ENCODE measurements at regions not wholly inside any gene's neighbourhood (a gene's known extent, or its start where the extent isn't known, plus 50 kb on each side); places are given as distances from the start of the nearest gene placed in this dataset.

DNA sequence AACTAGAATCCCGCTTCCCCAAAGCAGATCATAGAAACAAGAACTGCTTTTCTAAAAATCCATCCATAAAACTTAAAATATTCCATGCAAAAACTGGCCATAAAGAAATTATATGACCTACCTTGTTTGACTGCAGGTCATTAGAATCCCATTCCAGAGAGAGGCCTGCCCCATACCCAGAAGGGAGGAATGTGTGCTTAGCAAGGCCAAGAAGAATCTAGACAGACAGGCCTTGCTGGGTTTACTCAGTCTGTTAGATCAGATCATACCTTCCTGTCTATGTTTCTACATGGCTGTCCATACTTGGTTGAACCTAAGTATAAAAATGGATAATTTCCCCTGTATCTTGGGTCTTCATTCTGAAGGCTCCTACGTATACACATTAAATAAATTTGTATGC lies 358.8 kb upstream of the TRPC7 start:
- Histone ChIP-seq H3F3A (replicated peaks; ENCODE audit: insufficient read depth) (no peaks in the 10 kb centered on the region), H4K20me1 (ENCODE audit: insufficient read depth) (no peaks in the 10 kb centered on the region), H3K27me3 (ENCODE audit: insufficient read depth) (no peaks in the 10 kb centered on the region), H3K79me2 (ENCODE audit: insufficient read depth) (no peaks in the 10 kb centered on the region), H2AFZ (ENCODE audit: low read depth) (no peak overlapping the region), H3K4me3 (ENCODE audit: low read depth in 2 of 2, low read length in 1 of 2) (no peak overlapping the region), H3K9me2 (no peaks in the 10 kb centered on the region), H3K36me3 (replicated peaks in 1 of 2; ENCODE audit: control insufficient read depth in 1 of 2, insufficient read depth in 2 of 2, low read length in 1 of 2) (no peaks in the 10 kb centered on the region), H3K9ac (no peak overlapping the region), H3K4me2 (no peak overlapping the region), H3K9me3 (no peaks in the 10 kb centered on the region), H3K27ac (ENCODE audit: low read depth in 2 of 2, low read length in 1 of 2) (no peak overlapping the region), H3K4me1 (ENCODE audit: control insufficient read depth in 1 of 2, insufficient read depth in 2 of 2, low read depth in 1 of 2, low read length in 1 of 2) (no peaks in the 10 kb centered on the region)
- TF ChIP-seq YY1 (IDR thresholded peaks at IDR 0.05; ENCODE audit: low read depth) (no peak), RFX5 (IDR thresholded peaks at IDR 0.05; ENCODE audit: low read length) (no peak)
- TF ChIP-seq, protein P1, sequence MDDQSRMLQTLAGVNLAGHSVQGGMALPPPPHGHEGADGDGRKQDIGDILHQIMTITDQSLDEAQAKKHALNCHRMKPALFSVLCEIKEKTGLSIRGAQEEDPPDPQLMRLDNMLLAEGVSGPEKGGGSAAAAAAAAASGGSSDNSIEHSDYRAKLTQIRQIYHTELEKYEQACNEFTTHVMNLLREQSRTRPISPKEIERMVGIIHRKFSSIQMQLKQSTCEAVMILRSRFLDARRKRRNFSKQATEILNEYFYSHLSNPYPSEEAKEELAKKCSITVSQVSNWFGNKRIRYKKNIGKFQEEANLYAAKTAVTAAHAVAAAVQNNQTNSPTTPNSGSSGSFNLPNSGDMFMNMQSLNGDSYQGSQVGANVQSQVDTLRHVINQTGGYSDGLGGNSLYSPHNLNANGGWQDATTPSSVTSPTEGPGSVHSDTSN (IDR thresholded peaks at IDR 0.05) = no peak
- WGBS (ENCODE audit: low lambda C conversion rate) = 19% methylated on average over 2 of the region's 2 CpGs
- CTCF ChIA-PET = interaction anchor here (0.8 kb wide), 1 partner anchor 8 kb away, joined by 3 read pairs; no protein-coding TSS in a partner anchor
- POLR2A ChIA-PET = no interaction called here
- no peak for DNase-seq

DNA sequence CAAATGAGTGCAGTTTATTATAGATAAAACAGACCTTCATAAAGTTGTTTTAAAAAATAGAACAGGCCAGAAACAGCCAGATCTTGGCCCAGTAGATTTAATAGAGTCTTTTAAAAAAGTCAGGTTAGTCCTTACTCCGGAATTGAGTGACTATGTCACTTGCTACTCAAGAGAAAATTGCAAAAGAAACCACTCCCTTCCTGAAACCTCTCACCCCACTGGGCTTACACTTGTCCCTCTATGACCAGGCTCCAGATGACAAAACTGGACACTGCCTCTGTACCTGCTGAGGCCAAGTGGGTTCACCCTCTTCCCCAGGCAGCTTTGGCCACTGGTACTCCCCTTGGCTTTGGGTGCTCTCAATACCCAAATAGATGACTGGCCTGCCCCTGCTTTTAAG lies 357.2 kb upstream of the TRPC7 start:
- no peak overlapping the region for H3K9ac ChIP-seq
- H3K4me3 ChIP-seq (ENCODE audit: low read depth in 2 of 2, low read length in 1 of 2) = no peak overlapping the region
- H3K27me3 ChIP-seq (ENCODE audit: insufficient read depth) = no peaks in the 10 kb centered on the region
- H3K4me1 ChIP-seq (ENCODE audit: control insufficient read depth in 1 of 2, insufficient read depth in 2 of 2, low read depth in 1 of 2, low read length in 1 of 2) = no peaks in the 10 kb centered on the region
- H4K20me1 ChIP-seq (ENCODE audit: insufficient read depth) = no peaks in the 10 kb centered on the region
- H3K9me2 ChIP-seq = no peaks in the 10 kb centered on the region
- no peak for TF ChIP-seq TAF1 (IDR thresholded peaks at IDR 0.05; ENCODE audit: borderline replicate concordance, low read depth, low read length)
- no peak for TF ChIP-seq RAD21 (IDR thresholded peaks at IDR 0.05; ENCODE audit: low read length)
- TF ChIP-seq ELF1 (IDR thresholded peaks at IDR 0.05) = no peak
- no peak for TF ChIP-seq MXI1 (IDR thresholded peaks at IDR 0.05; ENCODE audit: low read depth, low read length)
- TF ChIP-seq, protein P2, sequence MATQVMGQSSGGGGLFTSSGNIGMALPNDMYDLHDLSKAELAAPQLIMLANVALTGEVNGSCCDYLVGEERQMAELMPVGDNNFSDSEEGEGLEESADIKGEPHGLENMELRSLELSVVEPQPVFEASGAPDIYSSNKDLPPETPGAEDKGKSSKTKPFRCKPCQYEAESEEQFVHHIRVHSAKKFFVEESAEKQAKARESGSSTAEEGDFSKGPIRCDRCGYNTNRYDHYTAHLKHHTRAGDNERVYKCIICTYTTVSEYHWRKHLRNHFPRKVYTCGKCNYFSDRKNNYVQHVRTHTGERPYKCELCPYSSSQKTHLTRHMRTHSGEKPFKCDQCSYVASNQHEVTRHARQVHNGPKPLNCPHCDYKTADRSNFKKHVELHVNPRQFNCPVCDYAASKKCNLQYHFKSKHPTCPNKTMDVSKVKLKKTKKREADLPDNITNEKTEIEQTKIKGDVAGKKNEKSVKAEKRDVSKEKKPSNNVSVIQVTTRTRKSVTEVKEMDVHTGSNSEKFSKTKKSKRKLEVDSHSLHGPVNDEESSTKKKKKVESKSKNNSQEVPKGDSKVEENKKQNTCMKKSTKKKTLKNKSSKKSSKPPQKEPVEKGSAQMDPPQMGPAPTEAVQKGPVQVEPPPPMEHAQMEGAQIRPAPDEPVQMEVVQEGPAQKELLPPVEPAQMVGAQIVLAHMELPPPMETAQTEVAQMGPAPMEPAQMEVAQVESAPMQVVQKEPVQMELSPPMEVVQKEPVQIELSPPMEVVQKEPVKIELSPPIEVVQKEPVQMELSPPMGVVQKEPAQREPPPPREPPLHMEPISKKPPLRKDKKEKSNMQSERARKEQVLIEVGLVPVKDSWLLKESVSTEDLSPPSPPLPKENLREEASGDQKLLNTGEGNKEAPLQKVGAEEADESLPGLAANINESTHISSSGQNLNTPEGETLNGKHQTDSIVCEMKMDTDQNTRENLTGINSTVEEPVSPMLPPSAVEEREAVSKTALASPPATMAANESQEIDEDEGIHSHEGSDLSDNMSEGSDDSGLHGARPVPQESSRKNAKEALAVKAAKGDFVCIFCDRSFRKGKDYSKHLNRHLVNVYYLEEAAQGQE (IDR thresholded peaks at IDR 0.05; ENCODE audit: low read depth, low read length) = no peak
- TF ChIP-seq, protein P3, sequence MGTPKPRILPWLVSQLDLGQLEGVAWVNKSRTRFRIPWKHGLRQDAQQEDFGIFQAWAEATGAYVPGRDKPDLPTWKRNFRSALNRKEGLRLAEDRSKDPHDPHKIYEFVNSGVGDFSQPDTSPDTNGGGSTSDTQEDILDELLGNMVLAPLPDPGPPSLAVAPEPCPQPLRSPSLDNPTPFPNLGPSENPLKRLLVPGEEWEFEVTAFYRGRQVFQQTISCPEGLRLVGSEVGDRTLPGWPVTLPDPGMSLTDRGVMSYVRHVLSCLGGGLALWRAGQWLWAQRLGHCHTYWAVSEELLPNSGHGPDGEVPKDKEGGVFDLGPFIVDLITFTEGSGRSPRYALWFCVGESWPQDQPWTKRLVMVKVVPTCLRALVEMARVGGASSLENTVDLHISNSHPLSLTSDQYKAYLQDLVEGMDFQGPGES (IDR thresholded peaks at IDR 0.05; ENCODE audit: low read depth, low read length) = no peak
- no peak for TF ChIP-seq CHD2 (IDR thresholded peaks at IDR 0.05; ENCODE audit: low read length, partially characterized antibody)
- no peak for TF ChIP-seq GATA2 (CRISPR knock-in tag; IDR thresholded peaks at IDR 0.05)
- TF ChIP-seq GABPA (IDR thresholded peaks at IDR 0.05; ENCODE audit: low read depth) = no peak
- TF ChIP-seq, protein P4, sequence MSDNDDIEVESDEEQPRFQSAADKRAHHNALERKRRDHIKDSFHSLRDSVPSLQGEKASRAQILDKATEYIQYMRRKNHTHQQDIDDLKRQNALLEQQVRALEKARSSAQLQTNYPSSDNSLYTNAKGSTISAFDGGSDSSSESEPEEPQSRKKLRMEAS (IDR thresholded peaks at IDR 0.05; ENCODE audit: low read depth) = no peak
- TF ChIP-seq, protein P5, sequence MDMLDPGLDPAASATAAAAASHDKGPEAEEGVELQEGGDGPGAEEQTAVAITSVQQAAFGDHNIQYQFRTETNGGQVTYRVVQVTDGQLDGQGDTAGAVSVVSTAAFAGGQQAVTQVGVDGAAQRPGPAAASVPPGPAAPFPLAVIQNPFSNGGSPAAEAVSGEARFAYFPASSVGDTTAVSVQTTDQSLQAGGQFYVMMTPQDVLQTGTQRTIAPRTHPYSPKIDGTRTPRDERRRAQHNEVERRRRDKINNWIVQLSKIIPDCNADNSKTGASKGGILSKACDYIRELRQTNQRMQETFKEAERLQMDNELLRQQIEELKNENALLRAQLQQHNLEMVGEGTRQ (IDR thresholded peaks at IDR 0.05; ENCODE audit: borderline replicate concordance, low read depth, low read length) = no peak
- TF ChIP-seq YY1 (IDR thresholded peaks at IDR 0.05; ENCODE audit: low read depth) = no peak
- TF ChIP-seq TEAD4 (IDR thresholded peaks at IDR 0.05; ENCODE audit: borderline replicate concordance, insufficient read depth) = no peak
- TF ChIP-seq RCOR1 (IDR thresholded peaks at IDR 0.05; ENCODE audit: low read length) = no peak
- no peak for TF ChIP-seq TCF12 (IDR thresholded peaks at IDR 0.05)
- CTCF ChIA-PET = no interaction called here
- no peak overlapping the region for H3K27ac ChIP-seq (ENCODE audit: low read depth in 2 of 2, low read length in 1 of 2)
- no peaks in the 10 kb centered on the region for H3F3A ChIP-seq (replicated peaks; ENCODE audit: insufficient read depth)
- H2AFZ ChIP-seq (ENCODE audit: low read depth) = no peak overlapping the region
- POLR2A ChIA-PET = no interaction called here
- H3K36me3 ChIP-seq (replicated peaks in 1 of 2; ENCODE audit: control insufficient read depth in 1 of 2, insufficient read depth in 2 of 2, low read length in 1 of 2) = no peaks in the 10 kb centered on the region
- no peaks in the 10 kb centered on the region for H3K79me2 ChIP-seq (ENCODE audit: insufficient read depth)
- DNase-seq = no peak
- H3K4me2 ChIP-seq = no peak overlapping the region
- WGBS (ENCODE audit: low lambda C conversion rate) = 38% methylated on average over 1 of the region's 1 CpG
- no peaks in the 10 kb centered on the region for H3K9me3 ChIP-seq

Data from SK-N-SH (cell line).